Activated naive CD4-positive, alpha-beta T cell treated with anti-CD3 and anti-CD28 coated beads, Interleukin-2, amount 50 U/mL, for 72 hours (primary cell): ENCODE measurements at regions not wholly inside any gene's neighbourhood (a gene's known extent, or its start where the extent isn't known, plus 50 kb on each side); places are given as distances from the start of the nearest gene placed in this dataset.
"Not testable (repeated sequence)": the region's sequence is repeated elsewhere in the genome, so short reads cannot be mapped to it uniquely, and the experiment has no call there.

Experiments used
- ATAC-seq, 2 donors: fragments of 150-1000 bp; cut with Tn5 transposase; 2 replicates each; pipeline ENCODE4 v1.10.0; 2021; ENCODE audit warnings: mild to moderate bottlenecking in 2 of 2, moderate library complexity in 2 of 2
- DNase-seq, 2 donors: peaks; one replicate each; pipeline ENCODE4 v3.0.0; 2021 to 2022; ENCODE audit warnings: low spot score in 2 of 2
- H3K27ac Mint-ChIP-seq, 2 donors: one replicate each; pipeline ENCODE4 v1.8.0; 2022; ENCODE audit warnings: mild to moderate bottlenecking in 2 of 2, mixed read lengths in 2 of 2
- H3K36me3 Mint-ChIP-seq, 2 donors: one replicate each; pipeline ENCODE4 v1.8.0; 2022; ENCODE audit warnings: mixed read lengths in 2 of 2
- H3K9me3 Mint-ChIP-seq, 2 donors: one replicate each; pipeline ENCODE4 v1.8.0; 2022; ENCODE audit warnings: mixed read lengths in 2 of 2

DNA sequence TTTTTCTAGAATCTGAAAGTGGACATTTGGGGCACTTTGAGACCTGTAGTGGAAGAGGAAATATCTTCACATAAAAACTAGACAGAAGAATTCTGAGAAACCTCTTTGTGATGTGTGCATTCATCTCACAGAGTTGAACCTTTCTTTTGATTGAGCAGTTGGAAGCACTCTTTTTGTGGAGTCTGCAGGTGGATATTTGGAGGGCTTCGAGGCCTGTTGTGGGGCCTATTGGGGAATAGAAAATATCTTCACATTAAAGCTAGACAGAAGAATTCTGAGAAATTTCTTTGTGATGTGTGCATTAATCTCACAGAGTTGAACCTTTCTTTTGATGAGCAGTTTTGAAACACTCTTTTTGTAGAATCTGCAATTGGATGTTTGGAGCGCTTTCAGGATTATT is 236.2 kb downstream of the FOXD4L6 start:
- H3K27ac Mint-ChIP-seq, DNase-seq, ATAC-seq: not testable (repeated sequence)
- Mint-ChIP-seq H3K36me3 (peaks cover 97 to 100% of the 10 kb centered on the region in 2 donors), H3K9me3 (peaks cover 83 to 90% of the 10 kb centered on the region in 2 donors)

DNA sequence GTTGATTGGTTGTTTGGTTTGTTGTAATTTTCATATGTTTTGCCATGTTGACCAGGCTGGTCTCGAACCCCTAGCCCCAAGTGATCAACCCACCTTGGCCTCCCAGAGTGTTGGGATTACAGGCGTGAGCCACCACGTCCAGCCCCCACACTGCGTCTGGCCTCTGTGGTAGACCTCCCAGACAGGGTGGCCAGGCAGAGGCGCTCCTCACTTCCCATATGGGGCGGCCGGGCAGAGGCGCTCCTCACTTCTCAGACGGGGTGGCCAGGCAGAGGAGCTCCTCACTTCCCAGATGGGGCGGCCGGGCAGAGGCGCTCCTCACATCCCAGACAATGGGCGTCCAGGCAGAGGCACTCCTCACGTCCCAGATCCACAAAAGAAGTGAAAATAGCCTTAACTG is 242.6 kb downstream of the FOXD4L6 start:
- DNase-seq, ATAC-seq, H3K27ac Mint-ChIP-seq: not testable (repeated sequence)
- H3K9me3 Mint-ChIP-seq = peaks cover 69 to 78% of the 10 kb centered on the region in 2 donors
- peaks cover 83 to 96% of the 10 kb centered on the region in 2 donors for H3K36me3 Mint-ChIP-seq

GRCh38 chr9:40884902-40885490 is 243.5 kb downstream of the FOXD4L6 start:
- DNase-seq, ATAC-seq, H3K27ac Mint-ChIP-seq: not testable (repeated sequence)
- Mint-ChIP-seq H3K36me3 (peaks cover 83 to 96% of the 10 kb centered on the region in 2 donors), H3K9me3 (peaks cover 70 to 78% of the 10 kb centered on the region in 2 donors)

DNA sequence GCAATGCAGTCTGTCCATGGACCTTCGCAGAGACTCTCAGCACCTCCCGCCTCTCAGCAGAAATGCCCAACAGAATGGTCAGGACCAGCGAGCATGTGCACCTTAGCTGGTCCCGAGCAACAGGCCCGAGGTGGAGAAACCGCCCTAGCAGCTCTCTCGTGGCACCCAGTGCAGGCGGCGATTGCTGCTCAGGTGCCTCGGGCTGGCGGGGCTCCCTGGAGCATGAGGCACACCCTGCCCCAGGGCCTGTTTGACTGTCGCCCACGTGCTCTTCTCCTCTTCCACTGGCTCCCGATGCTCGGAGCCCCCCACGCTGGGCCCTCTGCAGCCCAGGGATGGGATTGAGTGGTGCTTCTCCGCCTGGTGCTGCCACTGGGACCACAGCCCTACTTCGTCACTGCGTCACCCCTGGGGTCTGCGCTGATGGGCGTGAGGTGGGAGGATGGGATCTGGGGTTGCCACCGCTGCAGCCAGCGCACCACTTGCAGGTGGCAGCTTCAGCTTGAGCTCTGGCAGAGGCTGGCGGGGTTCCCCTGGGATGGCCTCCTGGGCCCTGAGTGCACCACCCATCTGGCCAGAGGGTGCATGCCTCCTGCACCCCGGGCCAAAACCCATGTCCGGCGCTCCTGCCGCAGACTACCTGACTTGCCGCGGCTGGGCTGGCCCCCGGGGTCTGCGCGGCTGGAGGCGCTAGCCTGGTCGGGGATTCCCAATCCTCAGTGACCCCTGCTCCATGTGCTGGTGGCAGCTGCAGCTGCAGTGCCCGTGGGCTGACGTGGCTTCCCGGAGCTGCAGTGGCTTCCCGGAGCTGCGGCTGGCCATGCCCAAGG is 244.2 kb downstream of the FOXD4L6 start:
- ATAC-seq (no peak), DNase-seq (no peak)
- Mint-ChIP-seq H3K27ac (no peak overlapping the region), H3K36me3 (peaks cover 83 to 95% of the 10 kb centered on the region in 2 donors), H3K9me3 (peaks cover 72 to 80% of the 10 kb centered on the region in 2 donors)

- Mint-ChIP-seq H3K36me3 (peaks cover 83 to 88% of the 10 kb centered on the region in 2 donors), H3K9me3 (peaks cover 75 to 82% of the 10 kb centered on the region in 2 donors)
- ATAC-seq, DNase-seq, H3K27ac Mint-ChIP-seq: not testable (repeated sequence)
Measured at GRCh38 chr9:40883423-40884071, 244.9 kb downstream of the FOXD4L6 start.

- ATAC-seq, DNase-seq, H3K27ac Mint-ChIP-seq: not testable (repeated sequence)
- peaks cover 74 to 85% of the 10 kb centered on the region in 2 donors for H3K36me3 Mint-ChIP-seq
- peaks cover 67 to 76% of the 10 kb centered on the region in 2 donors for H3K9me3 Mint-ChIP-seq
Measured at GRCh38 chr9:40873753-40874295, 254.7 kb downstream of the FOXD4L6 start.

DNA sequence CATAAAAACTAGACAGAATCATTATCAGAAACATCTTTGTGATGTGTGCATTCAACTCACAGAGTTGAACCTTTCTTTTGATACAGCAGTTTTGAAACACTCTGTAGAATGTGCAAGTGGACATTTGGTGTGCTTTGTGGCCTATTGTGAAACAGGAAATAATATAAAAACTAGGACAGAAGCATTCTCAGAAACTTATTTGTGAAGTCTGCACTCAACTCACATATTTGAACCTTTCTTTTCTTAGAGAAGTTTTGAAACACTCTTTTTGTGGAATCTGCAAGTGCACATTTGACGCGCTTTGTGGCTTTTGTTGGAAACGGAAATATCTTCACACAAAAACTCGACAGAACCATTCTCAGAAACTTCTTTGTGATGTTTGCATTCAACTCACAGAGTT is 260.0 kb downstream of the FOXD4L6 start:
- H3K9me3 Mint-ChIP-seq = peaks cover 53 to 60% of the 10 kb centered on the region in 2 donors
- H3K36me3 Mint-ChIP-seq = peaks cover 62% of the 10 kb centered on the region in 2 donors
- not testable (repeated sequence) for ATAC-seq, DNase-seq, H3K27ac Mint-ChIP-seq
